ENCODE measurements at regions not wholly inside any gene's neighbourhood (a gene's known extent, or its start where the extent isn't known, plus 50 kb on each side); places are given as distances from the start of the nearest gene placed in this dataset.

GRCh38 chr2:122486705-122487415 lies 731.4 kb downstream of the TSN start:
- TF ChIP-seq, protein P1, sequence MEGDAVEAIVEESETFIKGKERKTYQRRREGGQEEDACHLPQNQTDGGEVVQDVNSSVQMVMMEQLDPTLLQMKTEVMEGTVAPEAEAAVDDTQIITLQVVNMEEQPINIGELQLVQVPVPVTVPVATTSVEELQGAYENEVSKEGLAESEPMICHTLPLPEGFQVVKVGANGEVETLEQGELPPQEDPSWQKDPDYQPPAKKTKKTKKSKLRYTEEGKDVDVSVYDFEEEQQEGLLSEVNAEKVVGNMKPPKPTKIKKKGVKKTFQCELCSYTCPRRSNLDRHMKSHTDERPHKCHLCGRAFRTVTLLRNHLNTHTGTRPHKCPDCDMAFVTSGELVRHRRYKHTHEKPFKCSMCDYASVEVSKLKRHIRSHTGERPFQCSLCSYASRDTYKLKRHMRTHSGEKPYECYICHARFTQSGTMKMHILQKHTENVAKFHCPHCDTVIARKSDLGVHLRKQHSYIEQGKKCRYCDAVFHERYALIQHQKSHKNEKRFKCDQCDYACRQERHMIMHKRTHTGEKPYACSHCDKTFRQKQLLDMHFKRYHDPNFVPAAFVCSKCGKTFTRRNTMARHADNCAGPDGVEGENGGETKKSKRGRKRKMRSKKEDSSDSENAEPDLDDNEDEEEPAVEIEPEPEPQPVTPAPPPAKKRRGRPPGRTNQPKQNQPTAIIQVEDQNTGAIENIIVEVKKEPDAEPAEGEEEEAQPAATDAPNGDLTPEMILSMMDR (IDR thresholded peaks at IDR 0.05; ENCODE audit: insufficient read depth, low read length): no peak
- TF ChIP-seq GABPA (IDR thresholded peaks at IDR 0.05; ENCODE audit: low read depth): no peak

All from HL-60 (cell line).